WTC11 (cell line): ENCODE measurements at regions not wholly inside any gene's neighbourhood (a gene's known extent, or its start where the extent isn't known, plus 50 kb on each side); places are given as distances from the start of the nearest gene placed in this dataset.

Experiments
- ATAC-seq: fragments of 200-7000 bp; cut with Tn5 transposase; 2 replicates; pipeline ENCODE4 v1.10.0; 2021; ENCODE audit warnings: mild to moderate bottlenecking, moderate library complexity
- CTCF ChIA-PET: fragments of 300-600 bp; sonication (Branson Sonifier 250); formaldehyde crosslinking; loops from one replicate; lab custom pipeline; 2021; ENCODE audit warnings: antibody characterized with exemption; lab: Charles Lee
- POLR2A ChIA-PET: fragments of 350-600 bp; sonication (Branson Sonifier 250); formaldehyde crosslinking; loops from one replicate; lab custom pipeline; 2021; ENCODE audit warnings: antibody characterized with exemption; lab: Charles Lee
- DNase-seq: peaks from one replicate; pipeline ENCODE4 v3.0.0; 2021; ENCODE audit warnings: low spot score
- H3K27ac Mint-ChIP-seq: 2 replicates; pipeline ENCODE4 v1.8.0; 2021; ENCODE audit warnings: mixed read lengths
- H3K27me3 Mint-ChIP-seq: 2 replicates; pipeline ENCODE4 v1.8.0; 2021; ENCODE audit warnings: low read depth, mild to moderate bottlenecking, moderate library complexity, mixed read lengths
- H3K36me3 Mint-ChIP-seq: 2 replicates; pipeline ENCODE4 v1.8.0; 2021; ENCODE audit warnings: mixed read lengths
- H3K4me1 Mint-ChIP-seq: 2 replicates; pipeline ENCODE4 v1.8.0; 2022; ENCODE audit warnings: mixed read lengths
- H3K4me3 Mint-ChIP-seq: 2 replicates; pipeline ENCODE4 v1.8.0; 2021; ENCODE audit warnings: mild to moderate bottlenecking, moderate library complexity, mixed read lengths
- H3K9me3 Mint-ChIP-seq: 2 replicates; pipeline ENCODE4 v1.8.0; 2021; ENCODE audit warnings: mixed read lengths
- CBFB ChIP-seq: sonication (generic); formaldehyde crosslinking; IDR thresholded peaks from 2 replicates; pipeline ENCODE4 v1.8.1; 2022; ENCODE audit warnings: mild to moderate bottlenecking, low read depth, missing genetic modification reagents
- ETV6 ChIP-seq: sonication (generic); formaldehyde crosslinking; IDR thresholded peaks from 2 replicates; pipeline ENCODE4 v1.8.1; 2022; ENCODE audit warnings: mild to moderate bottlenecking, missing genetic modification reagents
- JAZF1 ChIP-seq: fragments of 250-450 bp; sonication (Bioruptor Pico); IDR thresholded peaks from 2 replicates; pipeline ENCODE4 v1.9.0; 2021; ENCODE audit warnings: moderate library complexity, mild to moderate bottlenecking, inconsistent platforms
- JUN ChIP-seq: sonication (generic); formaldehyde crosslinking; IDR thresholded peaks from 2 replicates; pipeline ENCODE4 v1.8.0; 2023; ENCODE audit warnings: mild to moderate bottlenecking, missing genetic modification reagents
- NR1H2 ChIP-seq: sonication (generic); formaldehyde crosslinking; IDR thresholded peaks from 2 replicates; pipeline ENCODE4 v1.9.0; 2021; ENCODE audit warnings: mild to moderate bottlenecking, moderate library complexity, missing genetic modification reagents
- PRRX2 ChIP-seq: fragments of 250-450 bp; sonication (Bioruptor Pico); IDR thresholded peaks from 2 replicates; pipeline ENCODE4 v1.8.0; 2021; ENCODE audit warnings: mild to moderate bottlenecking
- SOX15 ChIP-seq: fragments of 250-450 bp; sonication (Bioruptor Pico); IDR thresholded peaks from 2 replicates; pipeline ENCODE4 v1.9.0; 2021; ENCODE audit warnings: mild to moderate bottlenecking
- TCF7 ChIP-seq: sonication (generic); formaldehyde crosslinking; IDR thresholded peaks from 2 replicates; pipeline ENCODE4 v1.8.0; 2022; ENCODE audit warnings: mild to moderate bottlenecking, low read depth, missing genetic modification reagents, moderate library complexity
- TEAD1 ChIP-seq: sonication (generic); formaldehyde crosslinking; IDR thresholded peaks from 2 replicates; pipeline ENCODE4 v1.8.0; 2022; ENCODE audit warnings: mild to moderate bottlenecking, missing genetic modification reagents
- TP53 ChIP-seq: sonication (generic); formaldehyde crosslinking; IDR thresholded peaks from 2 replicates; pipeline ENCODE4 v1.8.1; 2023; ENCODE audit warnings: mild to moderate bottlenecking, missing genetic modification reagents
- ZNF263 ChIP-seq: sonication (generic); formaldehyde crosslinking; IDR thresholded peaks from 2 replicates; pipeline ENCODE4 v1.8.1; 2022; ENCODE audit warnings: low read depth, mild to moderate bottlenecking, moderate library complexity, missing genetic modification reagents
- ZNF317 ChIP-seq: sonication (generic); formaldehyde crosslinking; IDR thresholded peaks from 2 replicates; pipeline ENCODE4 v1.8.1; 2023; ENCODE audit warnings: low read depth, mild to moderate bottlenecking, moderate library complexity, missing genetic modification reagents, borderline replicate concordance
- ZNF423 ChIP-seq: fragments of 250-450 bp; sonication (Bioruptor Pico); IDR thresholded peaks from 2 replicates; pipeline ENCODE4 v2.1.2; 2022; ENCODE audit warnings: mild to moderate bottlenecking, moderate library complexity
- TF ChIP-seq, protein P1 (sequence below): sonication (generic); formaldehyde crosslinking; IDR thresholded peaks from 2 replicates; pipeline ENCODE4 v1.8.1; 2023; ENCODE audit warnings: mild to moderate bottlenecking, missing genetic modification reagents, borderline replicate concordance
- TF ChIP-seq, protein P2 (sequence below): fragments of 200-600 bp; IDR thresholded peaks from 2 replicates; pipeline ENCODE4 v1.8.0; 2022; ENCODE audit warnings: antibody characterized with exemption
- TF ChIP-seq, protein P3 (sequence below): sonication (generic); formaldehyde crosslinking; IDR thresholded peaks from 2 replicates; pipeline ENCODE4 v1.8.0; 2022; ENCODE audit warnings: mild to moderate bottlenecking, missing genetic modification reagents
- TF ChIP-seq, protein P4 (sequence below): sonication (generic); formaldehyde crosslinking; IDR thresholded peaks from 2 replicates; pipeline ENCODE4 v1.8.1; 2023; ENCODE audit warnings: mild to moderate bottlenecking, missing genetic modification reagents
- TF ChIP-seq, protein P5 (sequence below): sonication (generic); formaldehyde crosslinking; IDR thresholded peaks from 2 replicates; pipeline ENCODE4 v1.8.1; 2022; ENCODE audit warnings: low read depth, missing genetic modification reagents, borderline replicate concordance
- TF ChIP-seq, protein P6 (sequence below): sonication (generic); formaldehyde crosslinking; IDR thresholded peaks from 2 replicates; pipeline ENCODE4 v1.8.0; 2023; ENCODE audit warnings: missing genetic modification reagents, mild to moderate bottlenecking, borderline replicate concordance
- TF ChIP-seq, protein P7 (sequence below): sonication (generic); formaldehyde crosslinking; IDR thresholded peaks from 2 replicates; pipeline ENCODE4 v1.8.1; 2022; ENCODE audit warnings: mild to moderate bottlenecking, moderate library complexity, missing genetic modification reagents

DNA sequence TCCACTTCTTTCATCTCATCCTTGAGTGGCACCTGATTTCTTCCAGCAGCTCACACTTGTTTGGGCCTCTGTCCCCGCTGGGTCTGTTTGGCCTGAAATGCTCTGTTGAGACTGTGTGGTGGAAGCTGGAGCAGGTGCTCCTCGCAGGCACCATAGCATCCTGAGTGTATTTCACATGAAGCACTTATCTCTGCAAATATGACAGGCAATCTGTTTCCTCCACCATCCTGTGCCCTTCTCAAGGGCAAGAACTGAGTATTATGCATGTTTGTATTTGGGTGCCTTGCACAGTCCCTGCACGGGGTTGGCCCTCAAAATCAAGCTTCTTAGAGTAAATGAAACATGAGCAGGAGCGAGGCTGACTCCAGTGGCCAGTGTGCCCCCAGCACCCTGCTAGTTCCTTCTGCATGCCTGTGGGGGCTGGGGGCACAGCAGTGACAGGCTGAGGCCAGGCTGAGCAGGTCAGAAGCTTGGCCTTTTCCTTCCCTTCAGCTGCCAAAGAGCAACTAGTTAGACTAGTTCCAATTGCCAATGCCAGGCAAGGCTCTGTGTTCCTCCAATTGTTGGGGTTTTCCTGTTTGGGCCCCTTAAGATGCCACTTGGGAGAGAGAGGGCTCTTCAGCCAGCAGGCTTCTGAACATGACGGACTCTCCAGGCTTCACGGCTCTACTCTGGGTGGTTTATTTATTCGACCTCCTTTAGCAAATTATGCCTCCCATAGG, 129.6 kb upstream of the ATP1A1 start:
- ATAC-seq (no peak), DNase-seq (no peak)
- ChIA-PET CTCF (interaction anchor here (1.0 kb wide), 1 partner anchor 105 kb away, joined by 4 read pairs; no protein-coding TSS in a partner anchor), POLR2A (no interaction called here)
- Mint-ChIP-seq H3K4me3 (no peak overlapping the region), H3K27ac (no peak overlapping the region), H3K4me1 (no peaks in the 10 kb centered on the region), H3K27me3 (no peaks in the 10 kb centered on the region), H3K9me3 (no peaks in the 10 kb centered on the region), H3K36me3 (no peaks in the 10 kb centered on the region)
- TF ChIP-seq JUN (no peak), TP53 (no peak), ZNF423 (no peak), CBFB (CRISPR knock-in tag) (no peak), TEAD1 (CRISPR knock-in tag) (no peak), ETV6 (CRISPR knock-in tag) (no peak), JAZF1 (no peak)
- TF ChIP-seq, protein P1, sequence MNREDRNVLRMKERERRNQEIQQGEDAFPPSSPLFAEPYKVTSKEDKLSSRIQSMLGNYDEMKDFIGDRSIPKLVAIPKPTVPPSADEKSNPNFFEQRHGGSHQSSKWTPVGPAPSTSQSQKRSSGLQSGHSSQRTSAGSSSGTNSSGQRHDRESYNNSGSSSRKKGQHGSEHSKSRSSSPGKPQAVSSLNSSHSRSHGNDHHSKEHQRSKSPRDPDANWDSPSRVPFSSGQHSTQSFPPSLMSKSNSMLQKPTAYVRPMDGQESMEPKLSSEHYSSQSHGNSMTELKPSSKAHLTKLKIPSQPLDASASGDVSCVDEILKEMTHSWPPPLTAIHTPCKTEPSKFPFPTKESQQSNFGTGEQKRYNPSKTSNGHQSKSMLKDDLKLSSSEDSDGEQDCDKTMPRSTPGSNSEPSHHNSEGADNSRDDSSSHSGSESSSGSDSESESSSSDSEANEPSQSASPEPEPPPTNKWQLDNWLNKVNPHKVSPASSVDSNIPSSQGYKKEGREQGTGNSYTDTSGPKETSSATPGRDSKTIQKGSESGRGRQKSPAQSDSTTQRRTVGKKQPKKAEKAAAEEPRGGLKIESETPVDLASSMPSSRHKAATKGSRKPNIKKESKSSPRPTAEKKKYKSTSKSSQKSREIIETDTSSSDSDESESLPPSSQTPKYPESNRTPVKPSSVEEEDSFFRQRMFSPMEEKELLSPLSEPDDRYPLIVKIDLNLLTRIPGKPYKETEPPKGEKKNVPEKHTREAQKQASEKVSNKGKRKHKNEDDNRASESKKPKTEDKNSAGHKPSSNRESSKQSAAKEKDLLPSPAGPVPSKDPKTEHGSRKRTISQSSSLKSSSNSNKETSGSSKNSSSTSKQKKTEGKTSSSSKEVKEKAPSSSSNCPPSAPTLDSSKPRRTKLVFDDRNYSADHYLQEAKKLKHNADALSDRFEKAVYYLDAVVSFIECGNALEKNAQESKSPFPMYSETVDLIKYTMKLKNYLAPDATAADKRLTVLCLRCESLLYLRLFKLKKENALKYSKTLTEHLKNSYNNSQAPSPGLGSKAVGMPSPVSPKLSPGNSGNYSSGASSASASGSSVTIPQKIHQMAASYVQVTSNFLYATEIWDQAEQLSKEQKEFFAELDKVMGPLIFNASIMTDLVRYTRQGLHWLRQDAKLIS (CRISPR knock-in tag), result no peak
- TF ChIP-seq, protein P2, sequence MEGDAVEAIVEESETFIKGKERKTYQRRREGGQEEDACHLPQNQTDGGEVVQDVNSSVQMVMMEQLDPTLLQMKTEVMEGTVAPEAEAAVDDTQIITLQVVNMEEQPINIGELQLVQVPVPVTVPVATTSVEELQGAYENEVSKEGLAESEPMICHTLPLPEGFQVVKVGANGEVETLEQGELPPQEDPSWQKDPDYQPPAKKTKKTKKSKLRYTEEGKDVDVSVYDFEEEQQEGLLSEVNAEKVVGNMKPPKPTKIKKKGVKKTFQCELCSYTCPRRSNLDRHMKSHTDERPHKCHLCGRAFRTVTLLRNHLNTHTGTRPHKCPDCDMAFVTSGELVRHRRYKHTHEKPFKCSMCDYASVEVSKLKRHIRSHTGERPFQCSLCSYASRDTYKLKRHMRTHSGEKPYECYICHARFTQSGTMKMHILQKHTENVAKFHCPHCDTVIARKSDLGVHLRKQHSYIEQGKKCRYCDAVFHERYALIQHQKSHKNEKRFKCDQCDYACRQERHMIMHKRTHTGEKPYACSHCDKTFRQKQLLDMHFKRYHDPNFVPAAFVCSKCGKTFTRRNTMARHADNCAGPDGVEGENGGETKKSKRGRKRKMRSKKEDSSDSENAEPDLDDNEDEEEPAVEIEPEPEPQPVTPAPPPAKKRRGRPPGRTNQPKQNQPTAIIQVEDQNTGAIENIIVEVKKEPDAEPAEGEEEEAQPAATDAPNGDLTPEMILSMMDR, result no peak
- TF ChIP-seq, protein P3, sequence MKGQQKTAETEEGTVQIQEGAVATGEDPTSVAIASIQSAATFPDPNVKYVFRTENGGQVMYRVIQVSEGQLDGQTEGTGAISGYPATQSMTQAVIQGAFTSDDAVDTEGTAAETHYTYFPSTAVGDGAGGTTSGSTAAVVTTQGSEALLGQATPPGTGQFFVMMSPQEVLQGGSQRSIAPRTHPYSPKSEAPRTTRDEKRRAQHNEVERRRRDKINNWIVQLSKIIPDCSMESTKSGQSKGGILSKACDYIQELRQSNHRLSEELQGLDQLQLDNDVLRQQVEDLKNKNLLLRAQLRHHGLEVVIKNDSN (CRISPR knock-in tag), result no peak
- TF ChIP-seq, protein P4, sequence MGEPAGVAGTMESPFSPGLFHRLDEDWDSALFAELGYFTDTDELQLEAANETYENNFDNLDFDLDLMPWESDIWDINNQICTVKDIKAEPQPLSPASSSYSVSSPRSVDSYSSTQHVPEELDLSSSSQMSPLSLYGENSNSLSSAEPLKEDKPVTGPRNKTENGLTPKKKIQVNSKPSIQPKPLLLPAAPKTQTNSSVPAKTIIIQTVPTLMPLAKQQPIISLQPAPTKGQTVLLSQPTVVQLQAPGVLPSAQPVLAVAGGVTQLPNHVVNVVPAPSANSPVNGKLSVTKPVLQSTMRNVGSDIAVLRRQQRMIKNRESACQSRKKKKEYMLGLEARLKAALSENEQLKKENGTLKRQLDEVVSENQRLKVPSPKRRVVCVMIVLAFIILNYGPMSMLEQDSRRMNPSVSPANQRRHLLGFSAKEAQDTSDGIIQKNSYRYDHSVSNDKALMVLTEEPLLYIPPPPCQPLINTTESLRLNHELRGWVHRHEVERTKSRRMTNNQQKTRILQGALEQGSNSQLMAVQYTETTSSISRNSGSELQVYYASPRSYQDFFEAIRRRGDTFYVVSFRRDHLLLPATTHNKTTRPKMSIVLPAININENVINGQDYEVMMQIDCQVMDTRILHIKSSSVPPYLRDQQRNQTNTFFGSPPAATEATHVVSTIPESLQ, result no peak

DNA sequence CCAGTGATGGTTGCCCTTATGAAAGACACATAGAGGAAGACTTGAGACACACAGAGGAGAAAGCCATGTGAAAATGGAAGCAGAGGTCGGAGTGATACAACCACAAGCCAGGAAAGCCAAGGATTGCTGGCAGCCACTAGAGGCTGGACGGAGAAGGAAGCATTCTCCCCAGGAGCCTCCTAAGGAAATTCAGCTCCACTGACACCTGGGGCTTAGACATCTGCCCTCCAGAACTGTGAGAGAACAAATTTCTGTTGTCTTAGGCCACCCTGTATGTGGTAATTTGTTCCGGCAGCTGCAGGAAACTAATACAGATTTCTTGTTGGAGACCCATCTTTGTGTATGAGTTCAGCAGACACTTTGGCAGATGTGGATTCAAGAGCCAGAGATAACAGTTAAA, 126.9 kb upstream of the ATP1A1 start:
- no peak overlapping the region for H3K4me3 Mint-ChIP-seq
- H3K4me1 Mint-ChIP-seq, result no peaks in the 10 kb centered on the region
- H3K9me3 Mint-ChIP-seq, result peaks cover 8% of the 10 kb centered on the region
- H3K27ac Mint-ChIP-seq, result no peak overlapping the region
- no peaks in the 10 kb centered on the region for H3K27me3 Mint-ChIP-seq
- ChIA-PET CTCF (no interaction called here), POLR2A (no interaction called here)
- no peak for ATAC-seq
- H3K36me3 Mint-ChIP-seq, result no peaks in the 10 kb centered on the region
- no peak for DNase-seq
- TF ChIP-seq, protein P5, sequence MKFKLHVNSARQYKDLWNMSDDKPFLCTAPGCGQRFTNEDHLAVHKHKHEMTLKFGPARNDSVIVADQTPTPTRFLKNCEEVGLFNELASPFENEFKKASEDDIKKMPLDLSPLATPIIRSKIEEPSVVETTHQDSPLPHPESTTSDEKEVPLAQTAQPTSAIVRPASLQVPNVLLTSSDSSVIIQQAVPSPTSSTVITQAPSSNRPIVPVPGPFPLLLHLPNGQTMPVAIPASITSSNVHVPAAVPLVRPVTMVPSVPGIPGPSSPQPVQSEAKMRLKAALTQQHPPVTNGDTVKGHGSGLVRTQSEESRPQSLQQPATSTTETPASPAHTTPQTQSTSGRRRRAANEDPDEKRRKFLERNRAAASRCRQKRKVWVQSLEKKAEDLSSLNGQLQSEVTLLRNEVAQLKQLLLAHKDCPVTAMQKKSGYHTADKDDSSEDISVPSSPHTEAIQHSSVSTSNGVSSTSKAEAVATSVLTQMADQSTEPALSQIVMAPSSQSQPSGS (CRISPR knock-in tag), result no peak
- no peak for TF ChIP-seq ZNF263 (CRISPR knock-in tag)
- TF ChIP-seq TCF7 (CRISPR knock-in tag), result no peak
- TF ChIP-seq, protein P6, sequence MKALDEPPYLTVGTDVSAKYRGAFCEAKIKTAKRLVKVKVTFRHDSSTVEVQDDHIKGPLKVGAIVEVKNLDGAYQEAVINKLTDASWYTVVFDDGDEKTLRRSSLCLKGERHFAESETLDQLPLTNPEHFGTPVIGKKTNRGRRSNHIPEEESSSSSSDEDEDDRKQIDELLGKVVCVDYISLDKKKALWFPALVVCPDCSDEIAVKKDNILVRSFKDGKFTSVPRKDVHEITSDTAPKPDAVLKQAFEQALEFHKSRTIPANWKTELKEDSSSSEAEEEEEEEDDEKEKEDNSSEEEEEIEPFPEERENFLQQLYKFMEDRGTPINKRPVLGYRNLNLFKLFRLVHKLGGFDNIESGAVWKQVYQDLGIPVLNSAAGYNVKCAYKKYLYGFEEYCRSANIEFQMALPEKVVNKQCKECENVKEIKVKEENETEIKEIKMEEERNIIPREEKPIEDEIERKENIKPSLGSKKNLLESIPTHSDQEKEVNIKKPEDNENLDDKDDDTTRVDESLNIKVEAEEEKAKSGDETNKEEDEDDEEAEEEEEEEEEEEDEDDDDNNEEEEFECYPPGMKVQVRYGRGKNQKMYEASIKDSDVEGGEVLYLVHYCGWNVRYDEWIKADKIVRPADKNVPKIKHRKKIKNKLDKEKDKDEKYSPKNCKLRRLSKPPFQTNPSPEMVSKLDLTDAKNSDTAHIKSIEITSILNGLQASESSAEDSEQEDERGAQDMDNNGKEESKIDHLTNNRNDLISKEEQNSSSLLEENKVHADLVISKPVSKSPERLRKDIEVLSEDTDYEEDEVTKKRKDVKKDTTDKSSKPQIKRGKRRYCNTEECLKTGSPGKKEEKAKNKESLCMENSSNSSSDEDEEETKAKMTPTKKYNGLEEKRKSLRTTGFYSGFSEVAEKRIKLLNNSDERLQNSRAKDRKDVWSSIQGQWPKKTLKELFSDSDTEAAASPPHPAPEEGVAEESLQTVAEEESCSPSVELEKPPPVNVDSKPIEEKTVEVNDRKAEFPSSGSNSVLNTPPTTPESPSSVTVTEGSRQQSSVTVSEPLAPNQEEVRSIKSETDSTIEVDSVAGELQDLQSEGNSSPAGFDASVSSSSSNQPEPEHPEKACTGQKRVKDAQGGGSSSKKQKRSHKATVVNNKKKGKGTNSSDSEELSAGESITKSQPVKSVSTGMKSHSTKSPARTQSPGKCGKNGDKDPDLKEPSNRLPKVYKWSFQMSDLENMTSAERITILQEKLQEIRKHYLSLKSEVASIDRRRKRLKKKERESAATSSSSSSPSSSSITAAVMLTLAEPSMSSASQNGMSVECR (CRISPR knock-in tag), result no peak
- TF ChIP-seq ZNF317 (CRISPR knock-in tag), result no peak
- TF ChIP-seq, protein P7, sequence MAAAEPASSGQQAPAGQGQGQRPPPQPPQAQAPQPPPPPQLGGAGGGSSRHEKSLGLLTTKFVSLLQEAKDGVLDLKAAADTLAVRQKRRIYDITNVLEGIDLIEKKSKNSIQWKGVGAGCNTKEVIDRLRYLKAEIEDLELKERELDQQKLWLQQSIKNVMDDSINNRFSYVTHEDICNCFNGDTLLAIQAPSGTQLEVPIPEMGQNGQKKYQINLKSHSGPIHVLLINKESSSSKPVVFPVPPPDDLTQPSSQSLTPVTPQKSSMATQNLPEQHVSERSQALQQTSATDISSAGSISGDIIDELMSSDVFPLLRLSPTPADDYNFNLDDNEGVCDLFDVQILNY (CRISPR knock-in tag), result no peak
- no peak for TF ChIP-seq NR1H2 (CRISPR knock-in tag)
- no peak for TF ChIP-seq PRRX2 (CRISPR knock-in tag)
- TF ChIP-seq SOX15 (CRISPR knock-in tag), result no peak
